Activated gamma-delta T cell treated with anti-CD3 and anti-CD28 coated beads, Interleukin-2, amount 50 U/mL, for 16 hours (primary cell): ENCODE measurements at regions not wholly inside any gene's neighbourhood (a gene's known extent, or its start where the extent isn't known, plus 50 kb on each side); places are given as distances from the start of the nearest gene placed in this dataset.

Source experiments
- DNase-seq: peaks from one replicate; pipeline ENCODE4 v3.0.0-alpha.2; 2020; ENCODE audit warnings: low read depth

GRCh38 chr2:240209493-240209892, 69.0 kb upstream of the OTOS start:
- DNase-seq, result no peak

GRCh38 chr2:240210198-240210965, 69.9 kb upstream of the OTOS start:
- no peak for DNase-seq

GRCh38 chr2:240211096-240211495, 70.6 kb upstream of the OTOS start:
- DNase-seq, result no peak

- DNase-seq, result no peak
Measured at GRCh38 chr2:240211598-240212424, 71.4 kb upstream of the OTOS start.

- DNase-seq, result no peak
Measured at GRCh38 chr2:240212425-240213225, 72.2 kb upstream of the OTOS start.

- DNase-seq, result no peak
Measured at GRCh38 chr2:240213226-240213475, 72.7 kb upstream of the OTOS start.

GRCh38 chr2:240213476-240214421, 73.3 kb upstream of the OTOS start:
- DNase-seq, result no peak

- no peak for DNase-seq
Measured at GRCh38 chr2:240214790-240215675, 74.6 kb upstream of the OTOS start.

GRCh38 chr2:240215676-240216051, 75.2 kb upstream of the OTOS start:
- DNase-seq, result no peak

GRCh38 chr2:240216167-240216566, 75.7 kb upstream of the OTOS start:
- DNase-seq, result no peak

- DNase-seq, result no peak
Measured at GRCh38 chr2:240217431-240218301, 77.2 kb upstream of the OTOS start.

- no peak for DNase-seq
Measured at GRCh38 chr2:240219208-240219890, 78.9 kb upstream of the OTOS start.

- DNase-seq, result no peak
Measured at GRCh38 chr2:240220371-240220770, 79.9 kb upstream of the OTOS start.

GRCh38 chr2:240223631-240224030, 83.2 kb upstream of the OTOS start:
- DNase-seq, result no peak

- no peak for DNase-seq
Measured at GRCh38 chr2:240224676-240225075, 84.2 kb upstream of the OTOS start.

GRCh38 chr2:240225131-240225530, 84.7 kb upstream of the OTOS start:
- no peak for DNase-seq

- DNase-seq, result no peak
Measured at GRCh38 chr2:240225660-240226475, 85.4 kb upstream of the OTOS start.
